ENCODE measurements at regions not wholly inside any gene's neighbourhood (a gene's known extent, or its start where the extent isn't known, plus 50 kb on each side); places are given as distances from the start of the nearest gene placed in this dataset.

GRCh38 chr4:64897683-64898082 lies 488.4 kb upstream of the TECRL start:
- Histone ChIP-seq H3K4me1 (ENCODE audit: insufficient read depth, low read length) (no peaks in the 10 kb centered on the region), H3K27ac (ENCODE audit: low read length) (no peak overlapping the region), H3F3A (ENCODE audit: low read length, unreplicated experiment) (no peaks in the 10 kb centered on the region), H3K27me3 (ENCODE audit: low read length) (no peaks in the 10 kb centered on the region), H3K79me2 (ENCODE audit: low read length) (no peaks in the 10 kb centered on the region), H3K4me3 (ENCODE audit: low read length) (no peak overlapping the region), H3K36me3 (ENCODE audit: low read depth, low read length) (no peaks in the 10 kb centered on the region), H3K9me3 (ENCODE audit: low read length) (no peaks in the 10 kb centered on the region), H3K4me2 (ENCODE audit: low read length) (no peak overlapping the region), H4K20me1 (ENCODE audit: low read length) (no peaks in the 10 kb centered on the region), H2AFZ (ENCODE audit: low read length) (no peak overlapping the region), H3K9ac (ENCODE audit: low read length) (no peak overlapping the region), H3K9me2 (replicated peaks; ENCODE audit: low read length) (no peaks in the 10 kb centered on the region)
- TF ChIP-seq CTCF (conservative IDR thresholded peaks at IDR 0.05; ENCODE audit: low read depth, low read length) (no peak), EZH2 (IDR thresholded peaks at IDR 0.05; ENCODE audit: low read length, unreplicated experiment) (no peak), EZH2phosphoT487 (IDR thresholded peaks at IDR 0.05; ENCODE audit: borderline replicate concordance, low read length) (no peak)
- ATAC-seq = no peak
- ChIA-PET POLR2A (ENCODE audit: unreplicated experiment) (no interaction called here), CTCF (interaction anchor here (0.7 kb wide), 1 partner anchor 18 kb away, joined by 3 read pairs; no protein-coding TSS in a partner anchor)
- DNase-seq = no peak
- intact Hi-C loops (cut with micrococcal nuclease) = no loop called here
- no TSS peak for BruUV-seq (replicated peaks)

GRCh38 chr4:64895031-64895430 lies 485.8 kb upstream of the TECRL start:
- no peak for ATAC-seq
- Histone ChIP-seq H3K9me2 (replicated peaks; ENCODE audit: low read length) (no peaks in the 10 kb centered on the region), H3K9me3 (ENCODE audit: low read length) (no peaks in the 10 kb centered on the region), H3K4me1 (ENCODE audit: insufficient read depth, low read length) (no peaks in the 10 kb centered on the region), H4K20me1 (ENCODE audit: low read length) (no peaks in the 10 kb centered on the region), H2AFZ (ENCODE audit: low read length) (no peak overlapping the region), H3K4me2 (ENCODE audit: low read length) (no peak overlapping the region), H3K36me3 (ENCODE audit: low read depth, low read length) (no peaks in the 10 kb centered on the region), H3F3A (ENCODE audit: low read length, unreplicated experiment) (no peaks in the 10 kb centered on the region), H3K4me3 (ENCODE audit: low read length) (no peak overlapping the region), H3K9ac (ENCODE audit: low read length) (no peak overlapping the region), H3K27me3 (ENCODE audit: low read length) (no peaks in the 10 kb centered on the region), H3K27ac (ENCODE audit: low read length) (no peak overlapping the region), H3K79me2 (ENCODE audit: low read length) (no peaks in the 10 kb centered on the region)
- no peak for DNase-seq
- ChIA-PET POLR2A (ENCODE audit: unreplicated experiment) (no interaction called here), CTCF (no interaction called here)
- no TSS peak for BruUV-seq (replicated peaks)
- TF ChIP-seq EZH2phosphoT487 (IDR thresholded peaks at IDR 0.05; ENCODE audit: borderline replicate concordance, low read length) (no peak), CTCF (conservative IDR thresholded peaks at IDR 0.05; ENCODE audit: low read depth, low read length) (no peak), EZH2 (IDR thresholded peaks at IDR 0.05; ENCODE audit: low read length, unreplicated experiment) (no peak)
- intact Hi-C loops (cut with micrococcal nuclease) = no loop called here

- CTCF ChIA-PET = no interaction called here
- POLR2A ChIA-PET (ENCODE audit: unreplicated experiment) = no interaction called here
- intact Hi-C loops (cut with micrococcal nuclease) = loop anchor here (5.0 kb wide), 1 partner anchor 34 kb away; no protein-coding TSS in a partner anchor
Observed at GRCh38 chr4:64893205-64893604, 484.0 kb upstream of the TECRL start.

More at GRCh38 chr4:64893205-64893604, 484.0 kb upstream of the TECRL start:
- no peak overlapping the region for H3K4me3 ChIP-seq (ENCODE audit: low read length)
- no peaks in the 10 kb centered on the region for H3K79me2 ChIP-seq (ENCODE audit: low read length)
- TF ChIP-seq EZH2 (IDR thresholded peaks at IDR 0.05; ENCODE audit: low read length, unreplicated experiment) (no peak), CTCF (conservative IDR thresholded peaks at IDR 0.05; ENCODE audit: low read depth, low read length) (no peak), EZH2phosphoT487 (IDR thresholded peaks at IDR 0.05; ENCODE audit: borderline replicate concordance, low read length) (no peak)
- H3K9me2 ChIP-seq (replicated peaks; ENCODE audit: low read length) = no peaks in the 10 kb centered on the region
- no peak overlapping the region for H3K27ac ChIP-seq (ENCODE audit: low read length)
- ATAC-seq (no peak), DNase-seq (no peak)
- BruUV-seq (replicated peaks) = no TSS peak
- H3K36me3 ChIP-seq (ENCODE audit: low read depth, low read length) = no peaks in the 10 kb centered on the region
- no peaks in the 10 kb centered on the region for H4K20me1 ChIP-seq (ENCODE audit: low read length)
- no peaks in the 10 kb centered on the region for H3K4me1 ChIP-seq (ENCODE audit: insufficient read depth, low read length)
- H3K27me3 ChIP-seq (ENCODE audit: low read length) = no peaks in the 10 kb centered on the region
- no peak overlapping the region for H3K4me2 ChIP-seq (ENCODE audit: low read length)
- no peaks in the 10 kb centered on the region for H3F3A ChIP-seq (ENCODE audit: low read length, unreplicated experiment)
- H2AFZ ChIP-seq (ENCODE audit: low read length) = no peak overlapping the region
- H3K9me3 ChIP-seq (ENCODE audit: low read length) = no peaks in the 10 kb centered on the region
- no peak overlapping the region for H3K9ac ChIP-seq (ENCODE audit: low read length)
